ENCODE measurements at regions not wholly inside any gene's neighbourhood (a gene's known extent, or its start where the extent isn't known, plus 50 kb on each side); places are given as distances from the start of the nearest gene placed in this dataset.

GRCh38 chr11:101797335-101797734 lies 117.5 kb upstream of the CEP126 start:
- TF ChIP-seq POLR2AphosphoS5 (IDR thresholded peaks at IDR 0.05): no peak
- no peak for TF ChIP-seq CTCF (IDR thresholded peaks at IDR 0.05)

Data from prostate gland (tissue), 2 donors.